HepG2 (cell line): ENCODE measurements at regions not wholly inside any gene's neighbourhood (a gene's known extent, or its start where the extent isn't known, plus 50 kb on each side); places are given as distances from the start of the nearest gene placed in this dataset.

Experiments used
- ATF7-NPFF ChIP-seq: sonication (generic); formaldehyde crosslinking; IDR thresholded peaks from 2 replicates; pipeline ENCODE4 v1.8.1; 2023; ENCODE audit warnings: mild to moderate bottlenecking, low read depth, missing genetic modification reagents, moderate library complexity
- CENPX ChIP-seq: sonication (generic); formaldehyde crosslinking; IDR thresholded peaks from 2 replicates; pipeline ENCODE4 v1.9.0; 2021; ENCODE audit warnings: mild to moderate bottlenecking, missing genetic modification reagents, moderate library complexity
- HIVEP1 ChIP-seq: sonication (generic); formaldehyde crosslinking; IDR thresholded peaks from 2 replicates; pipeline ENCODE4 v1.4.0; 2020; ENCODE audit warnings: mild to moderate bottlenecking, missing genetic modification reagents
- KDM5B ChIP-seq: sonication (generic); formaldehyde crosslinking; IDR thresholded peaks from 2 replicates; pipeline ENCODE4 v1.4.0; 2020; ENCODE audit warnings: missing genetic modification reagents, mild to moderate bottlenecking, borderline replicate concordance
- KIAA2018 ChIP-seq: sonication (generic); formaldehyde crosslinking; IDR thresholded peaks from 2 replicates; pipeline ENCODE4 v1.5.0; 2020; ENCODE audit warnings: mild to moderate bottlenecking, missing genetic modification reagents, borderline replicate concordance
- MAX ChIP-seq: IDR thresholded peaks from 2 replicates; pipeline ENCODE4 v1.6.1; 2012; ENCODE audit warnings: inconsistent platforms
- NFAT5 ChIP-seq: sonication (generic); formaldehyde crosslinking; IDR thresholded peaks from 2 replicates; pipeline ENCODE4 v1.4.0; 2020; ENCODE audit warnings: missing genetic modification reagents
- NR2C2 ChIP-seq: sonication (generic); formaldehyde crosslinking; IDR thresholded peaks from 2 replicates; pipeline ENCODE4 v1.4.0; 2020; ENCODE audit warnings: missing genetic modification reagents, mild to moderate bottlenecking, moderate library complexity, borderline replicate concordance
- TEAD3 ChIP-seq: optimal IDR thresholded peaks from 2 replicates; pipeline ENCODE3; 2016; ENCODE audit warnings: borderline replicate concordance
- YY1 ChIP-seq: IDR thresholded peaks from 2 replicates; pipeline ENCODE4 v1.6.1; 2011; ENCODE audit warnings: low read length, low read depth, moderate library complexity, mild to moderate bottlenecking; ENCODE audit not compliant: insufficient read depth, insufficient replicate concordance
- ZFP91 ChIP-seq: sonication (generic); formaldehyde crosslinking; IDR thresholded peaks from 2 replicates; pipeline ENCODE4 v1.9.0; 2022; ENCODE audit warnings: missing genetic modification reagents, mild to moderate bottlenecking, borderline replicate concordance
- ZNF792 ChIP-seq: IDR thresholded peaks from 2 replicates; pipeline ENCODE4 v1.6.1; 2016
- ZNF839 ChIP-seq: sonication (generic); formaldehyde crosslinking; IDR thresholded peaks from 2 replicates; pipeline ENCODE4 v1.4.0; 2020; ENCODE audit warnings: missing genetic modification reagents, mild to moderate bottlenecking, borderline replicate concordance

GRCh38 chr10:91162495-91163268 is 57.8 kb upstream of the PCGF5 start (continued):
- TF ChIP-seq ZFP91 (no peak), MAX (peak; percentile 54; the same call in 1 of the 2 replicates), HIVEP1 (CRISPR knock-in tag) (no peak), TEAD3 (CRISPR knock-in tag) (no peak), YY1 (peak; percentile 40), CENPX (CRISPR knock-in tag) (no peak), KDM5B (CRISPR knock-in tag) (no peak), ATF7-NPFF (CRISPR knock-in tag) (no peak), NFAT5 (CRISPR knock-in tag) (no peak), ZNF839 (CRISPR knock-in tag) (no peak), ZNF792 (no peak), NR2C2 (CRISPR knock-in tag) (peak; percentile 45; the same call in 1 of the 2 replicates), KIAA2018 (CRISPR knock-in tag) (no peak)
